Panc1 (cell line): ENCODE measurements at regions not wholly inside any gene's neighbourhood (a gene's known extent, or its start where the extent isn't known, plus 50 kb on each side); places are given as distances from the start of the nearest gene placed in this dataset.

Experiments used
- ATAC-seq: fragments of 200-7000 bp; cut with Tn5 transposase; 2 replicates; pipeline ENCODE4 v1.9.1; 2020; ENCODE audit warnings: mild to moderate bottlenecking, moderate library complexity
- BruUV-seq: library from RNA; stranded (reverse); fragments of 400-500 nt; replicated peaks from 2 replicates; lab custom pipeline; 2021; lab: Mats Ljungman, UMichigan
- CTCF ChIA-PET: fragments of 300-600 bp; sonication (Branson Sonifier 250); formaldehyde crosslinking; loops from one replicate; lab custom pipeline; 2022; ENCODE audit warnings: antibody characterized with exemption; lab: Charles Lee
- POLR2A ChIA-PET: fragments of 300-600 bp; sonication (Branson Sonifier 250); formaldehyde crosslinking; loops from one replicate; lab custom pipeline; 2022; ENCODE audit warnings: antibody characterized with exemption; lab: Charles Lee
- DNase-seq: peaks from one replicate; pipeline ENCODE4 v3.0.0-alpha.2; 2010; ENCODE audit warnings: low read depth, low spot score
- H3K27ac ChIP-seq: 2 replicates; pipeline ENCODE4 v1.5.1; 2011; ENCODE audit warnings: mild to moderate bottlenecking, low read length, inconsistent platforms
- H3K27me3 ChIP-seq: fragments of 200-500 bp; sonication (Bioruptor generic); 2 replicates; pipeline ENCODE4 v1.6.0; 2014; ENCODE audit warnings: low read length, inconsistent platforms; ENCODE audit not compliant: control insufficient read depth, insufficient read depth
- H3K36me3 ChIP-seq: fragments of 200-500 bp; sonication (Bioruptor generic); 2 replicates; pipeline ENCODE4 v1.5.1; 2014; ENCODE audit warnings: inconsistent platforms, mild to moderate bottlenecking, low read length, moderate library complexity; ENCODE audit not compliant: control insufficient read depth, insufficient read depth
- H3K4me1 ChIP-seq: 2 replicates; pipeline ENCODE4 v1.5.1; 2011; ENCODE audit warnings: inconsistent platforms, mild to moderate bottlenecking, low read length, moderate library complexity; ENCODE audit not compliant: control insufficient read depth, insufficient read depth
- H3K4me3 ChIP-seq, 2 experiments: 2 replicates each; pipeline ENCODE4 v1.5.1; 2011 to 2012; ENCODE audit warnings: low read depth in 2 of 2, low read length in 2 of 2, mild to moderate bottlenecking in 2 of 2, inconsistent platforms in 1 of 2, moderate library complexity in 1 of 2
- H3K9me3 ChIP-seq: fragments of 200-500 bp; sonication (Bioruptor generic); 2 replicates; pipeline ENCODE4 v1.5.1; 2014; ENCODE audit warnings: low read depth, mild to moderate bottlenecking, inconsistent platforms, low read length, moderate library complexity; ENCODE audit not compliant: control insufficient read depth, insufficient read depth
- POLR2AphosphoS5 ChIP-seq: IDR thresholded peaks from 2 replicates; pipeline ENCODE4 v1.6.1; 2012; ENCODE audit warnings: mild to moderate bottlenecking, low read depth, low read length, moderate library complexity
- SIN3A ChIP-seq: IDR thresholded peaks from 2 replicates; pipeline ENCODE4 v1.6.1; 2012; ENCODE audit warnings: low read depth, mild to moderate bottlenecking, low read length, moderate library complexity, borderline replicate concordance; ENCODE audit not compliant: insufficient read depth
- TCF7L2 ChIP-seq: IDR thresholded peaks from 2 replicates; pipeline ENCODE4 v1.6.1; 2011; ENCODE audit warnings: mild to moderate bottlenecking, low read depth, low read length, inconsistent platforms
- in situ Hi-C: cut with HindIII; loops from 2 replicates; pipeline ENCODE4 v1.10.0; 2016; ENCODE audit warnings: low sequenced_read_pairs, low pct_unique_long_range_greater_than_20kb
- intact Hi-C: fragments of 100-400 bp; cut with micrococcal nuclease; formaldehyde crosslinking; loops from one replicate; pipeline ENCODE4 v1.10.0; 2022; ENCODE audit not compliant: unreplicated experiment
- TF ChIP-seq, protein P1 (sequence below), 2 experiments: IDR thresholded peaks; 2 replicates each; pipeline ENCODE4 v1.6.1; 2011 to 2012; ENCODE audit warnings: low read depth in 2 of 2, control low read depth in 1 of 2, low read length in 1 of 2, mild to moderate bottlenecking in 1 of 2, moderate library complexity in 1 of 2; ENCODE audit not compliant: insufficient read depth in 1 of 2
- TF ChIP-seq, protein P2 (sequence below): fragments of 450-650 bp; IDR thresholded peaks from 2 replicates; pipeline ENCODE4 v1.5.1; 2017; ENCODE audit warnings: mild to moderate bottlenecking

GRCh38 chr12:71009430-71010142 lies 89.0 kb upstream of the PTPRR start:
- DNase-seq: no peak
- no TSS peak for BruUV-seq
- ChIA-PET POLR2A (no interaction called here), CTCF (no interaction called here)
- ATAC-seq: no peak
- no peak overlapping the region for H3K27ac ChIP-seq
- intact Hi-C loops (loop anchor here (5.0 to 10.0 kb wide), 2 partner anchors 255 to 417 kb away; no protein-coding TSS in a partner anchor), in situ Hi-C loops (no loop called here)
- no peaks in the 10 kb centered on the region; the same call in 1 of the 2 replicates for H3K9me3 ChIP-seq
- H3K27me3 ChIP-seq: no peaks in the 10 kb centered on the region
- H3K4me3 ChIP-seq: no peak overlapping the region
- no peaks in the 10 kb centered on the region for H3K4me1 ChIP-seq
- no peak for TF ChIP-seq TCF7L2
- TF ChIP-seq, protein P1, sequence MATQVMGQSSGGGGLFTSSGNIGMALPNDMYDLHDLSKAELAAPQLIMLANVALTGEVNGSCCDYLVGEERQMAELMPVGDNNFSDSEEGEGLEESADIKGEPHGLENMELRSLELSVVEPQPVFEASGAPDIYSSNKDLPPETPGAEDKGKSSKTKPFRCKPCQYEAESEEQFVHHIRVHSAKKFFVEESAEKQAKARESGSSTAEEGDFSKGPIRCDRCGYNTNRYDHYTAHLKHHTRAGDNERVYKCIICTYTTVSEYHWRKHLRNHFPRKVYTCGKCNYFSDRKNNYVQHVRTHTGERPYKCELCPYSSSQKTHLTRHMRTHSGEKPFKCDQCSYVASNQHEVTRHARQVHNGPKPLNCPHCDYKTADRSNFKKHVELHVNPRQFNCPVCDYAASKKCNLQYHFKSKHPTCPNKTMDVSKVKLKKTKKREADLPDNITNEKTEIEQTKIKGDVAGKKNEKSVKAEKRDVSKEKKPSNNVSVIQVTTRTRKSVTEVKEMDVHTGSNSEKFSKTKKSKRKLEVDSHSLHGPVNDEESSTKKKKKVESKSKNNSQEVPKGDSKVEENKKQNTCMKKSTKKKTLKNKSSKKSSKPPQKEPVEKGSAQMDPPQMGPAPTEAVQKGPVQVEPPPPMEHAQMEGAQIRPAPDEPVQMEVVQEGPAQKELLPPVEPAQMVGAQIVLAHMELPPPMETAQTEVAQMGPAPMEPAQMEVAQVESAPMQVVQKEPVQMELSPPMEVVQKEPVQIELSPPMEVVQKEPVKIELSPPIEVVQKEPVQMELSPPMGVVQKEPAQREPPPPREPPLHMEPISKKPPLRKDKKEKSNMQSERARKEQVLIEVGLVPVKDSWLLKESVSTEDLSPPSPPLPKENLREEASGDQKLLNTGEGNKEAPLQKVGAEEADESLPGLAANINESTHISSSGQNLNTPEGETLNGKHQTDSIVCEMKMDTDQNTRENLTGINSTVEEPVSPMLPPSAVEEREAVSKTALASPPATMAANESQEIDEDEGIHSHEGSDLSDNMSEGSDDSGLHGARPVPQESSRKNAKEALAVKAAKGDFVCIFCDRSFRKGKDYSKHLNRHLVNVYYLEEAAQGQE (IDR thresholded peaks at IDR 0.05; ENCODE audit: insufficient read depth in 1 of 2, low read depth in 2 of 2, low read length in 1 of 2): no peak
- TF ChIP-seq, protein P2, sequence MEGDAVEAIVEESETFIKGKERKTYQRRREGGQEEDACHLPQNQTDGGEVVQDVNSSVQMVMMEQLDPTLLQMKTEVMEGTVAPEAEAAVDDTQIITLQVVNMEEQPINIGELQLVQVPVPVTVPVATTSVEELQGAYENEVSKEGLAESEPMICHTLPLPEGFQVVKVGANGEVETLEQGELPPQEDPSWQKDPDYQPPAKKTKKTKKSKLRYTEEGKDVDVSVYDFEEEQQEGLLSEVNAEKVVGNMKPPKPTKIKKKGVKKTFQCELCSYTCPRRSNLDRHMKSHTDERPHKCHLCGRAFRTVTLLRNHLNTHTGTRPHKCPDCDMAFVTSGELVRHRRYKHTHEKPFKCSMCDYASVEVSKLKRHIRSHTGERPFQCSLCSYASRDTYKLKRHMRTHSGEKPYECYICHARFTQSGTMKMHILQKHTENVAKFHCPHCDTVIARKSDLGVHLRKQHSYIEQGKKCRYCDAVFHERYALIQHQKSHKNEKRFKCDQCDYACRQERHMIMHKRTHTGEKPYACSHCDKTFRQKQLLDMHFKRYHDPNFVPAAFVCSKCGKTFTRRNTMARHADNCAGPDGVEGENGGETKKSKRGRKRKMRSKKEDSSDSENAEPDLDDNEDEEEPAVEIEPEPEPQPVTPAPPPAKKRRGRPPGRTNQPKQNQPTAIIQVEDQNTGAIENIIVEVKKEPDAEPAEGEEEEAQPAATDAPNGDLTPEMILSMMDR: no peak
- no peak for TF ChIP-seq POLR2AphosphoS5
- no peak for TF ChIP-seq SIN3A
- no peaks in the 10 kb centered on the region for H3K36me3 ChIP-seq

- POLR2A ChIA-PET: no interaction called here
- intact Hi-C loops: loop anchor here (10.0 kb wide), 1 partner anchor 254 kb away; no protein-coding TSS in a partner anchor
- DNase-seq: no peak
- Histone ChIP-seq H3K27ac (no peak overlapping the region), H3K36me3 (no peaks in the 10 kb centered on the region), H3K4me3 (no peak overlapping the region), H3K27me3 (no peaks in the 10 kb centered on the region), H3K4me1 (no peaks in the 10 kb centered on the region), H3K9me3 (no peaks in the 10 kb centered on the region; the same call in 1 of the 2 replicates)
- no peak for ATAC-seq
- BruUV-seq: no TSS peak
- TF ChIP-seq, protein P2: no peak
- TF ChIP-seq POLR2AphosphoS5 (no peak), SIN3A (no peak), TCF7L2 (no peak)
- TF ChIP-seq, protein P1 (IDR thresholded peaks at IDR 0.05; ENCODE audit: insufficient read depth in 1 of 2, low read depth in 2 of 2, low read length in 1 of 2): no peak
- in situ Hi-C loops: no loop called here
- CTCF ChIA-PET: no interaction called here
Observed at GRCh38 chr12:71008616-71009015, 88.1 kb upstream of the PTPRR start.
